HL-60 (cell line): ENCODE measurements at regions not wholly inside any gene's neighbourhood (a gene's known extent, or its start where the extent isn't known, plus 50 kb on each side); places are given as distances from the start of the nearest gene placed in this dataset.

ENCODE experiments used
- DNase-seq, 2 experiments: peaks; one replicate each; pipeline ENCODE4 v3.0.0-alpha.2; 2010 to 2020; ENCODE audit warnings: low read depth in 1 of 2, low spot score in 1 of 2
- H3K27ac ChIP-seq: fragments of 250-450 bp; sonication (Bioruptor Pico); replicated peaks from 2 replicates; pipeline ENCODE4 v1.5.1; 2020; ENCODE audit warnings: mild to moderate bottlenecking, moderate library complexity
- H3K27me3 ChIP-seq: fragments of 250-450 bp; sonication (Bioruptor Pico); 2 replicates; pipeline ENCODE4 v1.5.1; 2021; ENCODE audit warnings: mild to moderate bottlenecking, moderate library complexity; ENCODE audit not compliant: insufficient read depth, poor library complexity, severe bottlenecking
- H3K4me3 ChIP-seq: replicated peaks from 2 replicates; pipeline ENCODE4 v1.5.1; 2011; ENCODE audit warnings: mild to moderate bottlenecking, control low read depth, low read length; ENCODE audit not compliant: insufficient read depth
- GABPA ChIP-seq: IDR thresholded peaks from 2 replicates; pipeline ENCODE4 v1.6.1; 2012; ENCODE audit warnings: low read depth
- POLR2AphosphoS5 ChIP-seq: IDR thresholded peaks from 2 replicates; pipeline ENCODE4 v1.6.1; 2012; ENCODE audit warnings: low read depth
- REST ChIP-seq: IDR thresholded peaks from 2 replicates; pipeline ENCODE4 v1.6.1; 2012; ENCODE audit warnings: low read depth; ENCODE audit not compliant: insufficient replicate concordance
- SPI1 ChIP-seq: IDR thresholded peaks from 2 replicates; pipeline ENCODE4 v1.6.1; 2012; ENCODE audit warnings: low read depth, mild to moderate bottlenecking, borderline replicate concordance
- TF ChIP-seq, protein P1 (sequence below): IDR thresholded peaks from one replicate; pipeline ENCODE4 v1.5.1; 2011; ENCODE audit warnings: low read length, control low read depth, inconsistent platforms; ENCODE audit not compliant: insufficient read depth

DNA sequence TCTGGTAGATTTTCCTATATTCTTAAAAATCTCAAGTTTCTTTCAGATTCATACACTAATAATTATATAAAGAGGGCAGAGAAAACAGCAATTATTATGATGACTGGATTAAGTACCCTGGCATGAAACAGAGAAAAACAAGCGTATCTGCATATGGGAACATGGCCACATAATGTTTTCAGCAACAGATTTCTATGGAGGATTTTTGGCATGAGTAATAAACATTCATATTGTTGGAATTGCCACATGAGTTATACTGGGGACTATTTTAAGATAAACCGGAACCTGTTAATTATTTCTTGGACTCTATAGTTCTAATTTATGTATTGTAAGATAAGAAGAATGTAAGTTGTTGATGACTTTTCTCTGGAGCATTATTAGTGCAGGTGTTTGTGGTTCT, 112.7 kb downstream of the OXSM start:
- TF ChIP-seq REST (no peak), SPI1 (no peak), GABPA (no peak), POLR2AphosphoS5 (no peak)
- TF ChIP-seq, protein P1, sequence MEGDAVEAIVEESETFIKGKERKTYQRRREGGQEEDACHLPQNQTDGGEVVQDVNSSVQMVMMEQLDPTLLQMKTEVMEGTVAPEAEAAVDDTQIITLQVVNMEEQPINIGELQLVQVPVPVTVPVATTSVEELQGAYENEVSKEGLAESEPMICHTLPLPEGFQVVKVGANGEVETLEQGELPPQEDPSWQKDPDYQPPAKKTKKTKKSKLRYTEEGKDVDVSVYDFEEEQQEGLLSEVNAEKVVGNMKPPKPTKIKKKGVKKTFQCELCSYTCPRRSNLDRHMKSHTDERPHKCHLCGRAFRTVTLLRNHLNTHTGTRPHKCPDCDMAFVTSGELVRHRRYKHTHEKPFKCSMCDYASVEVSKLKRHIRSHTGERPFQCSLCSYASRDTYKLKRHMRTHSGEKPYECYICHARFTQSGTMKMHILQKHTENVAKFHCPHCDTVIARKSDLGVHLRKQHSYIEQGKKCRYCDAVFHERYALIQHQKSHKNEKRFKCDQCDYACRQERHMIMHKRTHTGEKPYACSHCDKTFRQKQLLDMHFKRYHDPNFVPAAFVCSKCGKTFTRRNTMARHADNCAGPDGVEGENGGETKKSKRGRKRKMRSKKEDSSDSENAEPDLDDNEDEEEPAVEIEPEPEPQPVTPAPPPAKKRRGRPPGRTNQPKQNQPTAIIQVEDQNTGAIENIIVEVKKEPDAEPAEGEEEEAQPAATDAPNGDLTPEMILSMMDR = no peak
- no peak overlapping the region for H3K27ac ChIP-seq
- no peak for DNase-seq
- no peak overlapping the region for H3K4me3 ChIP-seq
- peaks cover 4% of the 10 kb centered on the region for H3K27me3 ChIP-seq

GRCh38 chr3:25903371-25904129, 113.7 kb downstream of the OXSM start:
- H3K4me3 ChIP-seq = no peak overlapping the region
- H3K27ac ChIP-seq = no peak overlapping the region
- no peak for DNase-seq
- TF ChIP-seq POLR2AphosphoS5 = no peak
- TF ChIP-seq, protein P1 = no peak
- peak; percentile 64; the same call in 1 of the 2 replicates for TF ChIP-seq SPI1
- H3K27me3 ChIP-seq = peaks cover 4% of the 10 kb centered on the region

DNA sequence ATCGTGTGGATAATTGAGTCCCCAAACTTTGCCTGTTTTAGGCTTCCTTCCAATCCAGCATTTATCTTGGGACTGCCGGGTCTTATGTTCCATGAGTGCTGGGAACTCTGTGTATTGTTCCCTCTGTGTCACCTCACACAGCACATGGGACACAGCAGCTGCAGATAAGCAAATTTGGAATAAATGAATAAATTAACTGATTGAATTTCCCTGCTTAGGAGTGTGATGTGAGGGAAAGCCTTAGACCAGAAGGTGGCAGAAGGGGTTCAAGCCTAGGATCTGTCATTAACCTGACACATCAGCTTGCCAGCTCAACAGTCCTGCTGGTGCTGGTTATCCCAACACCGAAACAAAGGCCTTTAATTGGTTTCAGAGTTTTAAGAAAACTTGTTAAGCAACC, 114.3 kb downstream of the OXSM start:
- Histone ChIP-seq H3K27me3 (peaks cover 4% of the 10 kb centered on the region), H3K4me3 (no peak overlapping the region), H3K27ac (no peak overlapping the region)
- no peak for TF ChIP-seq GABPA
- TF ChIP-seq, protein P1 = no peak
- TF ChIP-seq REST = no peak
- TF ChIP-seq POLR2AphosphoS5 = no peak
- no peak for TF ChIP-seq SPI1
- no peak for DNase-seq
